ENCODE measurements at regions not wholly inside any gene's neighbourhood (a gene's known extent, or its start where the extent isn't known, plus 50 kb on each side); places are given as distances from the start of the nearest gene placed in this dataset.
"Not testable (repeated sequence)": the region's sequence is repeated elsewhere in the genome, so short reads cannot be mapped to it uniquely, and the experiment has no call there.

DNA sequence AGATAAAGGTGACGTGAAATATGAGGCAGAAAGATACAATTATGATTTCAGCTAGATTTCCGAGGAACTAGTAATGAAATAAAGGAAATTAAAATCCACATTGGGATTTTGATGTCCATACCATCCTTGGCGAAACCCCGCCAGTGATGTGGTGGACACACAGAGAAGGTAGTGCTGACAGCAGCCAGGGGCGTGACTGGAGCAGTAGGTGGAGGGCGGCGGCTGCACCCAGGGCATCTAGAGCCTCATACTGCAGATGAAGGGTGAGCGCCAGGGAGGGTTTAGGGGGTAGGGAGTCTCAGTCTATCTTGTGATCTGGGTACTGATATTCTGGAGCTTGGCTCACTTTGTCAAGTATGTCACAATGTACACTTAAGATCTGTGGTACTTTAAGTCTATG lies 855.5 kb upstream of the POM121L12 start:
- no peak overlapping the region for H3K4me3 ChIP-seq (ENCODE audit: low read length)
- H3K9me3 ChIP-seq (ENCODE audit: low read length): no peaks in the 10 kb centered on the region
- H2AFZ ChIP-seq (ENCODE audit: low read depth, low read length): no peak overlapping the region
- no peaks in the 10 kb centered on the region for H3K27me3 ChIP-seq (ENCODE audit: insufficient read depth, low read length)
- H3K36me3 ChIP-seq (ENCODE audit: insufficient read depth, low read length): no peaks in the 10 kb centered on the region
- no peaks in the 10 kb centered on the region for H3K4me1 ChIP-seq (ENCODE audit: insufficient read depth, low read length)

DNA sequence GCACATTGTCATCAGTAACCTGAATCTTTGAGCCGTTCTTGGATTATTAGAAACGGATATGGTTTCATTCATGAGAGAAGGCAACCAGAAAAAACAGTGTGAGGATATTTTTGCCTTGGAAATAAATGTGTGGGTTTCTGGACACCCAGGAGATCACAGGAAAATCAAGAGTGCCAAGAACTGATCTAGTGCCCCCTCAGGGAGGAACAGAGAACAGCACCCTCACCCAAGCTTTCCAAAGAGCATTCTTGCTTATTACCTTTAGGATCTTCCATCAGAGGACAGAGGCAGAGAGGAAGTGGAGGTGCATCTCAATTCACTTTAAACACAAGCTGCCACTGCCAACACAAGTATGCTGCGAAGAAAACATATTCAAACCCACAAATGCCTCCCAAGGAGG lies 851.5 kb upstream of the COBL start:
- H2AFZ ChIP-seq (ENCODE audit: low read depth, low read length): no peak overlapping the region
- no peaks in the 10 kb centered on the region for H3K27me3 ChIP-seq (ENCODE audit: insufficient read depth, low read length)
- no peaks in the 10 kb centered on the region for H3K9me3 ChIP-seq (ENCODE audit: low read length)
- no peaks in the 10 kb centered on the region for H3K36me3 ChIP-seq (ENCODE audit: insufficient read depth, low read length)
- H3K4me3 ChIP-seq (ENCODE audit: low read length): no peak overlapping the region
- peaks cover 24% of the 10 kb centered on the region for H3K4me1 ChIP-seq (ENCODE audit: insufficient read depth, low read length)

DNA sequence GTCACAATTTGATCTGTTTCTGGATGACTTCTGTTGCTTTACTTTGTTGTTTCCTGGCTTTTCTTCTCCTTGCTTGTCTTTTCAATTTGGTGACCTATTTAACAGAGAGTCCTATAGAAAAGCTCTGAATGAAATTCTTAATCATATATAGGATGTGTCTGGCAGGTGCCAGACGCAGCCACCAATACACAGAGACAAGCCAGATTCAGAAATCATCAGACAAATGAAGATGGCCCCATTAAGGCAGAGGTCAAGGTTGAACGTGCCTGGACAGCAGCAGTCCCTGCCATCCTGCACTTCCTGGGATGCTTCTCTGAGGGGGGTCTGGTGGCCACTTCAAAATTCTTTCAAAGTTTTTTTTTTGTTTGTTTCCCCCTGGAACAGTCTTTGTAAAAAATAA lies 846.7 kb upstream of the COBL start:
- no peak overlapping the region for H3K4me3 ChIP-seq (ENCODE audit: low read length)
- peaks cover 5% of the 10 kb centered on the region for H3K4me1 ChIP-seq (ENCODE audit: insufficient read depth, low read length)
- no peaks in the 10 kb centered on the region for H3K9me3 ChIP-seq (ENCODE audit: low read length)
- no peaks in the 10 kb centered on the region for H3K27me3 ChIP-seq (ENCODE audit: insufficient read depth, low read length)
- H3K36me3 ChIP-seq (ENCODE audit: insufficient read depth, low read length): no peaks in the 10 kb centered on the region
- H2AFZ ChIP-seq (ENCODE audit: low read depth, low read length): no peak overlapping the region

DNA sequence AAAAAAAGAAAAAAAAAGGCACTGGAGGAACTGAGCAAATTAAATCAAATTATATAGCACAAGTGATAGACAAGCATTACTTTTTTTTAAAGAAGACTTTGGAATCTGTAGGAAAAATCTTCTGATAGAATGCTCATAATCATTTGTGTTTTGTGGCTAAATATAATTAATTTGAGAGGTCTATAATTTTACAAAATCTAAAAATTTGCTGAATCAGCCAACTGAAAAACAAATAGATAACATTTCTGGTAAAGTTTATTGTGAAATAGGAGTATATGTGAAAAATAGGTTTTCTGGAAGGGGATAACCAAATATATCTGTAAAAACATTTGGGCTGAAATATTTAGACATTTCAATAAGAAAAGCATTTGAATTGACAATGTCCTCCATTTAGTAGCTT lies 844.9 kb upstream of the COBL start:
- Histone ChIP-seq H3K4me3 (ENCODE audit: low read length) (no peak overlapping the region), H2AFZ (ENCODE audit: low read depth, low read length) (no peak overlapping the region), H3K9me3 (ENCODE audit: low read length) (no peaks in the 10 kb centered on the region), H3K27me3 (ENCODE audit: insufficient read depth, low read length) (no peaks in the 10 kb centered on the region), H3K36me3 (ENCODE audit: insufficient read depth, low read length) (no peaks in the 10 kb centered on the region), H3K4me1 (ENCODE audit: insufficient read depth, low read length) (peaks cover 5% of the 10 kb centered on the region)

DNA sequence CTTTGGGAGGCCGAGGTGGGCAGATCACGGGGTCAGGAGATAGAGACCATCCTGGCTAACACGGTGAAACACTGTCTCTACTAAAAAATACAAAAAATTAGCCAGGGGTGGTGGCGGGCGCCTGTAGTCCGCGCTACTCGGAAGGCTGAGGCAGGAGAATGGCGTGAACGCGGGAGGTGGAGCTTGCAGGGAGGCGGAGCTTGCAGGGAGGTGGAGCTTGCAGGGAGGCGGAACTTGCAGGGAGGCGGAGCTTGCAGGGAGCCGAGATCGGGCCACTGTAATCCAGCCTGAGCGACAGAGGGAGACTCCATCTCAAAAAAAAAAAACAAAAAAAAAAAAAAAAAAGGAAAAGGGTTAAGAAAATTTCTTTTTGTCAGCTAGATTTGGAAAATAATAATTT lies 842.8 kb upstream of the COBL start:
- not testable (repeated sequence) for H3K9me3 ChIP-seq (ENCODE audit: low read length); H3K4me3 ChIP-seq (ENCODE audit: low read length); H3K36me3 ChIP-seq (ENCODE audit: insufficient read depth, low read length); H3K4me1 ChIP-seq (ENCODE audit: insufficient read depth, low read length); H3K27me3 ChIP-seq (ENCODE audit: insufficient read depth, low read length); H2AFZ ChIP-seq (ENCODE audit: low read depth, low read length)

DNA sequence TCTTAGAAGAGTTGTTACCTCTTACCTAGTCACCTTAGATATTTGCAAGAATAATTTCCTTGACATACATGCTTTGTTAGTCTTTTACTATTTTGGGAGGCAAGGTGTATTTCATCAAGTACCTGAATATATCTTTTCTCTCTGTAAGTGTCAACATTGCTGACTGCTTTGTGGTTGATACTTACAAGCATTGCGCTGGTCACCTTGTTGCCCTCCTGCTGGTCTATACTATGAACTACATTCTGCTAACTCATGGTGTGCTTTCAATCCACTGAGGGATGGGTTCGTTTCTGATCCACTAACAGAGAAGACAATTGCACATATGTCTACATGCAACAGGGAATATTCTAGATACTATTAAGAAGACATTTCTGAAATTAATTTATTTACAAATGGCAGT lies 837.8 kb upstream of the COBL start:
- no peaks in the 10 kb centered on the region for H3K27me3 ChIP-seq (ENCODE audit: insufficient read depth, low read length)
- no peak overlapping the region for H3K4me3 ChIP-seq (ENCODE audit: low read length)
- H3K4me1 ChIP-seq (ENCODE audit: insufficient read depth, low read length): no peaks in the 10 kb centered on the region
- H3K36me3 ChIP-seq (ENCODE audit: insufficient read depth, low read length): no peaks in the 10 kb centered on the region
- H3K9me3 ChIP-seq (ENCODE audit: low read length): no peaks in the 10 kb centered on the region
- H2AFZ ChIP-seq (ENCODE audit: low read depth, low read length): no peak overlapping the region

DNA sequence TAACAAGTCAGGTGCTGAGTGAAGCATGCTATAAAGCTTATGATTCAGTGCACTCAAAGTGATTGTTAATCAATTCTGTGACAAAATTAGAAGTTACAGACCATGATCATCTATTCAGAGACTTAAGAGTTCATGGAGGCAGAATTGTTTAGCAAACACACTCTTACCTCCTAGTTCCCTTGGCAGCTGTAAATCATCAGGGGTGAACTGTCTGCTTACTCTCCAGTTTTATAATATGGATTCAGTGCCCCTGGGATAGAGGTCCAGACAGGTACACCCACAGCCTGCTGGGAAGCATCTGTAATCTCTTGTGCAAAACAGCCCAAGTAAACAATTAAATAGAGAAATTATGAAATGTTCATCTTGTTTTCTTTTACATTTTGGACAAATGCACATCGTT lies 835.0 kb upstream of the COBL start:
- H3K9me3 ChIP-seq (ENCODE audit: low read length): no peaks in the 10 kb centered on the region
- H3K4me1 ChIP-seq (ENCODE audit: insufficient read depth, low read length): no peaks in the 10 kb centered on the region
- no peaks in the 10 kb centered on the region for H3K36me3 ChIP-seq (ENCODE audit: insufficient read depth, low read length)
- no peaks in the 10 kb centered on the region for H3K27me3 ChIP-seq (ENCODE audit: insufficient read depth, low read length)
- no peak overlapping the region for H3K4me3 ChIP-seq (ENCODE audit: low read length)
- no peak overlapping the region for H2AFZ ChIP-seq (ENCODE audit: low read depth, low read length)

DNA sequence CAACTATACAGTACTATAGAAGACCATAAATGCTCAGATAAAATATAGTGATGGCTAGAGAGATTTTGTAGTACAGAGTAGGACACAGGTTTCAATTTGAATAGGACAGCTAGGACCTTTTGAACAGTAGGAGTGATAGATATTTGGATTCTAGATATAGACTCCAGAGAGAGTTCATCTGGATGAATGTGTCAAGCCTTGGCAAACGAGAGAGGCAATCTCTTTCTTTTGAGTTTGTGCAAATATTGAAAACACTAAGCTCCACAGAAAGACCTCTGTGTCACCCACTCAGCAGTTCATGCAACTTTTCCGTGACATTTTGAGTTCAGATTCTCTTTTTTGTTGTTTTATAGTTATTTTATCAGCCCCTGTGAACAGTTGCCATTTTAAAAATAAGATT lies 834.3 kb upstream of the COBL start:
- no peaks in the 10 kb centered on the region for H3K4me1 ChIP-seq (ENCODE audit: insufficient read depth, low read length)
- H2AFZ ChIP-seq (ENCODE audit: low read depth, low read length): no peak overlapping the region
- H3K27me3 ChIP-seq (ENCODE audit: insufficient read depth, low read length): no peaks in the 10 kb centered on the region
- no peak overlapping the region for H3K4me3 ChIP-seq (ENCODE audit: low read length)
- H3K9me3 ChIP-seq (ENCODE audit: low read length): no peaks in the 10 kb centered on the region
- no peaks in the 10 kb centered on the region for H3K36me3 ChIP-seq (ENCODE audit: insufficient read depth, low read length)

DNA sequence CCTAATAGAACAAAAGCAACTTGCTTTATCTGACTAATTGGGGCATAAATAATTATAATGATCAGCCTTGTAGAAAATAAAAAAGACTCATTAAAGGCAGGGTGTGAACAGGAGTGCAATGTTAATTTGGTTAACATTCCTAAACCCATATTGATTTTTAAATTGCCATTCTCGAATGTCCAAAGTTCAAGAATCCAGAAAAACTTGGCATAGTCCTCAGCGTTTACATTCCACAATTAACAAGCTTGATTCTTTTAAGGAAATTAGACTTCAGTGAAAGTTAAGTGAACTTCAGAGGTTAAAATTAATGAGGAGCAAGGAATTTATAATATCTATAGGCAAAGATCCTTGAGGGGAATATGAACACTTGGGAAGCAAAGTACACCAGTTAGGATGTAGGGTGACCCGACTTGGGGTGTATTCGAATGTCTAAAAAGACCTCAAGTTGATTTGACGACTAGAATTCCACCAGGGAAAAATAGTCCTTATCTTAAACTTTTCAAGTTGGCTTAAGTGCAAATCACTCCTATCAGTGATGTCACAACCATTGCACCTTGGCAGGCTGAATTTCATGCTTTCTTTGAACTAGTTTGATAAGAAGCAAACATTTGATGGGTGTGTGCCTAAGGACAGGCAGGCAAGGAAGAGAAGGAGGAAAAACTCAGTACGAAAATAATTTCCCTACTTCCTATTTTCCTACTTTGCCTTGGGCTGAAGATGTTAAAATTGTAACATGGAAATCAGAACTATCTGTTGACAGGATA lies 830.4 kb upstream of the COBL start:
- Histone ChIP-seq H2AFZ (ENCODE audit: low read depth, low read length) (no peak overlapping the region), H3K36me3 (ENCODE audit: insufficient read depth, low read length) (no peaks in the 10 kb centered on the region), H3K9me3 (ENCODE audit: low read length) (no peaks in the 10 kb centered on the region), H3K4me1 (ENCODE audit: insufficient read depth, low read length) (peaks cover 7% of the 10 kb centered on the region), H3K27me3 (ENCODE audit: insufficient read depth, low read length) (no peaks in the 10 kb centered on the region), H3K4me3 (ENCODE audit: low read length) (no peak overlapping the region)

DNA sequence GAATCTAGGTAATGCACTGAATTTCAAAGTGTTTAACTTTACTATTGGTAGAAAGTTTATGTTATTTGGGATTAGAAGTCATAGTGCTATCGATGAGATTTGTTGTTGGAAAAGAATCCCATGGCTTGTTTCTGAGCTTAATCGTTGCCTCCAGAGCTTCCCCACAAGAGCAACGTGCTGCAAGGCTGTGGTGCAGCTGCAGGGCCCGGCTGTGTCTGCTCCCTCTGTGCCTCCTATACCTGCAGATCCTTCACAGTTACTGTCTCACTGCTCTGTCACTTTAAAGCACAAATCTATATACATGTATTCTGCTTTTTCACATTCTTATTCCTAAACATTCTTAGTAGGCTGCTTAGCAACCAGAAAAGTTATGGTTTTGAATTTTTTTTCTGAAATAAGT lies 826.6 kb upstream of the COBL start:
- Histone ChIP-seq H3K27me3 (ENCODE audit: insufficient read depth, low read length) (no peaks in the 10 kb centered on the region), H2AFZ (ENCODE audit: low read depth, low read length) (peak overlapping the region; percentile 34), H3K9me3 (ENCODE audit: low read length) (no peaks in the 10 kb centered on the region), H3K4me1 (ENCODE audit: insufficient read depth, low read length) (peaks cover 7% of the 10 kb centered on the region), H3K36me3 (ENCODE audit: insufficient read depth, low read length) (no peaks in the 10 kb centered on the region), H3K4me3 (ENCODE audit: low read length) (no peak overlapping the region)

DNA sequence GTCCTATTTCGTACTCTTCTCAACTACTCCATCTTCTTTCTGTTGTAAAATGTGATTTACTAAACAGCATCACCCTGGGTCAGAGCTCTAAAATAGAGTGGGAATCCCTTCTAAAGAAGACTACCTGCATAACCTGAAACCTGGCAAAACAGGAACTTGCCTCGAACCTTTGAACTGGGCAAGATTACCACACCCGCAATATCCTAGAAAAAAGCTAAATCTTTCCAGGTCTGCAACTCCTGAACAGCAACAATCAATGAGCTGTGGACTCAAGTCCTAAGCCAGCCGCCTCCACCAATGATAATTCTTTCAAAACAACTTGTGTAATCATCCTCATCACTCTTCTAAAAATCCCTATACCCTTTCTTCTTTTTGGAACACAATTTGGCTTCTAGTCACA lies 824.2 kb upstream of the COBL start:
- H3K4me3 ChIP-seq (ENCODE audit: low read length): no peak overlapping the region
- H3K36me3 ChIP-seq (ENCODE audit: insufficient read depth, low read length): no peaks in the 10 kb centered on the region
- H3K9me3 ChIP-seq (ENCODE audit: low read length): no peaks in the 10 kb centered on the region
- H3K4me1 ChIP-seq (ENCODE audit: insufficient read depth, low read length): peaks cover 10% of the 10 kb centered on the region
- H2AFZ ChIP-seq (ENCODE audit: low read depth, low read length): no peak overlapping the region
- H3K27me3 ChIP-seq (ENCODE audit: insufficient read depth, low read length): no peaks in the 10 kb centered on the region

DNA sequence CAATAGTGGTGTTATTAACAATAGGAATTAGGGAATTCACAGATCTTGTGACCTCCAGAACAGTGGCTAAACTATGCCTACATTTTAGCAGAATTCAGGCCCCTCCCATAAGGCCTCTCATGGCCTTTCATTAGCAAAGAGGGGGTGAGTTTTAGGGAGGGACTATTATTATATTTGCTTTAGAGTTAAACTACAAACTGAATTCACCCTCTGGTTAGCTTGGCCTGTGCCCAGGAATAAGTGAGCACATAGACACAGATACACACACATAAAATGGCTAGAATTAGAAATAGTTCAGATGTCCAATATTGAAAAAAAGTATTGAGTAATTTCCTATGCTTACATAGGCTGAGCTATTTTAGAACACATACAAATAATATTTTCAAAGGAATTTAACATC lies 818.8 kb upstream of the COBL start:
- no peaks in the 10 kb centered on the region for H3K9me3 ChIP-seq (ENCODE audit: low read length)
- H3K4me3 ChIP-seq (ENCODE audit: low read length): no peak overlapping the region
- no peak overlapping the region for H2AFZ ChIP-seq (ENCODE audit: low read depth, low read length)

DNA sequence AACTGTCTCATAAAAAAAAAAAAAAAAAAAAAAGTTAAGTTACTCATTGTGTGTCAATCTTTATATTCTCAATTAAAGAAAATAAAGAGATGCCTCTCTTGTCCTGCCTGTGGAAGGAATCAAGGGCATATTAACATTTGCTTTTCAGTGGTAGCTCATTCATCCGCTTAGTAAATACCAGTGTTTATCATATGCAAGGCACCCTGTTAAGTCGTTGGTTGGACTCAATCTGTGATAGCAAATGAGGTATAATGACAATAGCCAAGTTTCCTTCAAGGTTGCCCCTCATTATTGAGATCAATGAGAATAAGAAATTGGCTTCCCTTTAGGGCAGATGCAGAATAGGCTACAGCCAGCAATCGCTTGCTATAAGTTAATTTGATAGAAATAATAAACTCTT lies 812.7 kb upstream of the COBL start:
- Histone ChIP-seq H3K4me3 (ENCODE audit: low read length) (no peak overlapping the region), H3K27me3 (ENCODE audit: insufficient read depth, low read length) (no peaks in the 10 kb centered on the region), H3K36me3 (ENCODE audit: insufficient read depth, low read length) (no peaks in the 10 kb centered on the region), H3K9me3 (ENCODE audit: low read length) (no peaks in the 10 kb centered on the region), H3K4me1 (ENCODE audit: insufficient read depth, low read length) (peaks cover 2% of the 10 kb centered on the region), H2AFZ (ENCODE audit: low read depth, low read length) (no peak overlapping the region)

More for the DNA sequence above, 818.8 kb upstream of the COBL start:
- Histone ChIP-seq H3K4me1 (ENCODE audit: insufficient read depth, low read length) (peaks cover 6% of the 10 kb centered on the region), H3K36me3 (ENCODE audit: insufficient read depth, low read length) (no peaks in the 10 kb centered on the region), H3K27me3 (ENCODE audit: insufficient read depth, low read length) (no peaks in the 10 kb centered on the region)

DNA sequence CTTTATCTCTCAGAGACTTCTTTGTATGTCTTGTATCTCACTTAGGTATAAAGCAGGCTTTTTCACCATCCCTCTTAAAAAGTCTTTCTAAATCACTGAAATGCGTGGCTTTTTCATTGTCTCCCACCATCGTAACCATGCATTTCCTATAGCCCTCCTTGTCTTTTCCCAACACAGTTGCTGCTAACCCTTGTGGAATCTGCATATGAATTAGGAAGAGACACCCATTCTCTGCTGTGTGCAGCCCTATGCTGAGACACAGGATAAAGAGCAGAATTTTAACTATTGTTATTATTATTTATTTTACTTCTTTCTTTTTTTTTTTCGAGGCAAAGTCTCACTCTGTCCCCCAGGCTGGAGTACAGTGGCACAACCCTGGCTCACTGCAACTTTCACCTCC lies 804.3 kb upstream of the COBL start:
- H3K4me1 ChIP-seq (ENCODE audit: insufficient read depth, low read length): peaks cover 27% of the 10 kb centered on the region
- no peaks in the 10 kb centered on the region for H3K27me3 ChIP-seq (ENCODE audit: insufficient read depth, low read length)

More for the DNA sequence above, 804.3 kb upstream of the COBL start:
- Histone ChIP-seq H2AFZ (ENCODE audit: low read depth, low read length) (peak overlapping the region; percentile 46), H3K36me3 (ENCODE audit: insufficient read depth, low read length) (no peaks in the 10 kb centered on the region), H3K4me3 (ENCODE audit: low read length) (no peak overlapping the region), H3K9me3 (ENCODE audit: low read length) (no peaks in the 10 kb centered on the region)
